OCI-LY3 (cell line): ENCODE measurements at regions not wholly inside any gene's neighbourhood (a gene's known extent, or its start where the extent isn't known, plus 50 kb on each side); places are given as distances from the start of the nearest gene placed in this dataset.

Source experiments
- CTCF ChIP-seq: fragments of 200-600, 300-600 bp; sonication (generic); IDR thresholded peaks from 2 replicates; pipeline ENCODE4 v1.5.1; 2014; ENCODE audit warnings: antibody characterized with exemption, low read length, low read depth
- EZH2phosphoT487 ChIP-seq: fragments of 200-600 bp; shearing (Covaris generic); IDR thresholded peaks from 2 replicates; pipeline ENCODE4 v1.6.1; 2018; ENCODE audit warnings: antibody characterized with exemption, mixed run types, low read depth

- TF ChIP-seq CTCF (no peak), EZH2phosphoT487 (no peak)
These were observed 125.5 kb upstream of the IRX3 start for GRCh38 chr16:54412037-54412436.
